CD4-positive, alpha-beta T cell treated with Interleukin-2 at 100 ng/mL for 4 hours (primary cell): ENCODE measurements at regions not wholly inside any gene's neighbourhood (a gene's known extent, or its start where the extent isn't known, plus 50 kb on each side); places are given as distances from the start of the nearest gene placed in this dataset.
"Not testable (repeated sequence)": the region's sequence is repeated elsewhere in the genome, so short reads cannot be mapped to it uniquely, and the experiment has no call there.

Experiments
- DNase-seq: peaks from one replicate; pipeline ENCODE4 v3.0.0-alpha.2; 2020; ENCODE audit warnings: low spot score

GRCh38 chr4:11843340-11843739 lies 414.6 kb upstream of the HS3ST1 start:
- DNase-seq, result no peak

GRCh38 chr4:11842620-11843263 lies 414.0 kb upstream of the HS3ST1 start:
- DNase-seq, result no peak

DNA sequence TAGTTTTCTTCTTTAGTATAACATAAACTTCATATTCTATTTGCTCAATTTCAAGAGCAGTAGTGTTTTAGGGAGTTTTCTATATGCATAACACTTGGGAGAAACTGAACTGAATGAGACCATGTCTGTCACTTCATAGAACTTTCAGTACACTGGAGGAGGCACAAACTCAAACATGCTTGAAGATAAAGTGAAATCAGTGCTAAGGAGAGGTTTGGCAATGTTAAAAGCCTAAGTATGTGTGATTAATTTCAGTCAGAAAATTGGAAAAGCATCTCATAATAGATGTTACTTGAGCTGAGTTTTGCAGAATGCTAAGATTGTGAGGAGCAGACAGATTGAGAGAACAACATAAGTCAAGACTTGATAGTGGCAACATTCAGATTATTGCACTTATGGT lies 411.2 kb upstream of the HS3ST1 start:
- no peak for DNase-seq

DNA sequence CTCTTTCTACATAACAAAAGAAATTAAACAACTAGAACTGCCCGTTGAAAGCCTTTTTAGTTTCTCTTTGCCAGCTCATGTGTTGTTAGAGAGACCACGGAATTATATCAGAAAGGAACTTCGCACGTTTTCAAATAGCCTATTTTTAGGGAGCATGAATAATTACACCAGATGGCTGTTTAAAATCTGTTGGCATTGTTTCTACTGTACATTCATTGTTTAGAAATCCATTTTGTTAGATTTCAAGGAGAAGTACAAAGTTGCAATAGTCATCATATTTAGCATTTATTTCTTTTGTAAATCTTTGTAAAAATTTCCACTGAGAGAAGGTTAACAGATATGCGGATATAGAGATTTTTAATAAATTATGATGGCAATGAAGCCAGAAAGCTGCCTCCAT lies 403.0 kb upstream of the HS3ST1 start:
- DNase-seq, result no peak

DNA sequence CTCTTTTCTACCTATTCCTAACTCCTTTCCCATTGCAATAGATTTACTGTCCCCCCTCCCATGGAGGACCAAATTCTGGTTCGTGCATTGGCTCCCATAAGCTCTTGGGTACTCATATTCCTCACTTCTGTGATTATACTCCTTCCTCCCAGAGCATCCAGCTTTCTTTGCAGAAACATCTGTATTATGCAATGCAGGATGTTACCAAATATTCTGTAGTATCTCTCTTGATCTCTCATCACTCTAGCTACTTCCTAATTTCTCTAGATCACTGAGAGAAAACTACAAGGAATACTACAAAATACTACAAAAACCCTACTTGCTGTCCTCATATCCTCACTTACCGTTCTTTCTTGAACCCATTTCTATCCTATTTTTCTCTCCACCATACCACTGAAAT lies 395.9 kb upstream of the HS3ST1 start:
- DNase-seq, result no peak

DNA sequence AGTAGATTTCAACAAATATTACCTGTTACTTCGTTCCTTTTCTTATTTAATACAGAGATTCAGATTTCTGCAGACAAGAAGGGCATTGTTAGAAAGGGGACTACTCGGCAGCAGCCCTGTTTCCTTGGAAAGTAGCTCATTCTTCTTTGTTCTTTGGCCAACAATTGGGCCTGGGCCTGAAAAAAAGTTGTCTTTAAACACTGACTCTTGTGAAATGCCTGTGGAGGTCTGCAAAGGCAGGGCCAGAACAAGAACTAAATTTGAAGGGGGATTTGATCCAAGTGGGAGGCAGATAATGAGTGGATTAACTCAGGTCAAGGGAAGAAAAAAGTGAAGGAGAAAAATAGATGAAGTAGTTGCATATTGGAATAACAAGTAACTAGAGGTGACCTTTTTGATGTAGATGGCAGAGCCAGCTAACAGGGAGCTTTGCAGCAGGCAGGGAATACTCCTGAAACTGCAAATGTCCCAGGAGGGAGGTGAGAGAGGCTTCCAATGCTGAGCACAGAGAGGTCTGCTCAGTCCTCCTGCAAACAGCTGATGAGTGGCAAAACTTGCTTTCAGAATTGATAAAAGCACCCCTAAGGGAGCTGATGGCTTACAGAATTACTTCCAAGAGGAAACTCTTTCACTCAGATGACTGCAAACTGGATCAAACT lies 393.2 kb upstream of the HS3ST1 start:
- no peak for DNase-seq

DNA sequence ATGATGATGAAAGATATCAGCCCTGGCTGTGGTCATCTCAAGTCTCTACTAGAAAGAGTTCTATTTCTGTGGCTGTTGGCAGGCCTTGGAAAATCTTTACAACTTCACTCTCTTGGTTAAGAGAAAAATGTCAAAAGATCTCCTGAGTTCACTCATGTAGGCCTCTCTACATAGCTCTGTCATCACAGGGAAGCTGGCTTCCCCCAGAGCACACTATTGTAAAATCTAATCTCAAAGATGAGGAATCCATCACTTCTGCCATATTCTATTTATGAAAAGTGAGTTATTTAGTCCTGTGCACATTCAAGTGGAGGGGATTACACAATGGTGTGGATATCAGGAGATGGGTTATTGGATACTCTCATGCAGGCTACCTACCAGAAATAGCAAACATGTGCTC lies 388.4 kb upstream of the HS3ST1 start:
- DNase-seq, result no peak

GRCh38 chr4:11814758-11815157 lies 386.1 kb upstream of the HS3ST1 start:
- no peak for DNase-seq

DNA sequence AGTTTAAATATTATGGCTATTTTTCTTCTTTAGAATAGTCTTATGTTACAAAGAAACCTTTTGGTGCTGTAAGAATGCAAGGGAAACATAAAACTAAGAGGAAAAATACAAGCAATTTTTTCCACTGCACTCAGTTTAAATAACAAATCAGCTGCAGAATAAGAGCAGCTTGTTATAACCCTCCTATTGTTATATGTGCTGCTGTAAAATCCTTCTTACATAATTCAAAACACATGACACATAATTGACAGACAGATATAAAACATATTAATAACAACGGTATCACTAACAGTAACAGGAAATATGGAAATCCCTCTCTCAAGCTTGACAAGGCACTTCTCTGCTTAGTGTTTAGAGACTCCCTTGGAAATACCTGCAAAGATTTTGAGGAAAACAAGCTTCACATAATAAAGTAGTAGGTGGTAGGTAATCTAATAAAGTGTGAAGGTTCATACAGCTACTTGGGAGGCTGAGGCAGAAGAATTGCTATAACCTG lies 385.3 kb upstream of the HS3ST1 start:
- DNase-seq, result no peak

DNA sequence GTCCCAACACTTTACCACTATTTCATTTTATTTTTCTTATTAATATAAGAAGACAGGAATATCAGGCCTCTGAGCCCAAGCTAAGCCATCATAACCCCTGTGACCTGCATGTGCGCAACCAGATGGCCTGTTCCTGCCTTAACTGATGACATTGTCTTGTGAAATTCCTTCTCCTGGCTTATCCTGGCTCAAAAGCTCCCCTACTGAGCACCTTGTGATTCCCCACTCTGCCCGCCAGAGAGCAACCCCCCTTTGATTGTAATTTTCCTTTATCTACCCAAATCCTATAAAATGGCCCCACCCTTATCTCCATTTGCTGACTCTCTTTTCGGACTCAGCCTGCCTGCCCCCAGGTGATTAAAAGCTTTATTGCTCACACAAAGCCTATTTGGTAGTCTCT lies 382.8 kb upstream of the HS3ST1 start:
- DNase-seq, result not testable (repeated sequence)

DNA sequence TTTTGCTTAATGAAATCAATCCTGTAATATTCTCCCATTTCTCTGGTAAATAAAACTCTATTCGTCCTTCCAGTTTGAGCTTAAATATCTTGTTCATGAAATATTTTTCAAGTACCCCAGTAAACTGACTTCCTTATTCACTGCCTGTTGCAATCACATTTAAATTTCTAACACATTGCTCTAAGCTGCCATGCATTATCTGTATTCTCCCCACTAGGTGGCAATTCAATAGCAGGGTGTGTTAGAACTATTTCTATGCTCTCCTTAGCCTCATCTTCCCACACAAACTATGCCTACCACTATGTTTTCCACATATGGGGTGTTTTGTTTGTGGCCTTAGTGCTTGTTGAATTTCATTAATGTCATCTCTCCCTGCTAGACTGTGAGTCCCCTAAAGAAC lies 377.1 kb upstream of the HS3ST1 start:
- DNase-seq, result no peak

GRCh38 chr4:11801466-11802446 lies 373.1 kb upstream of the HS3ST1 start:
- DNase-seq, result no peak

DNA sequence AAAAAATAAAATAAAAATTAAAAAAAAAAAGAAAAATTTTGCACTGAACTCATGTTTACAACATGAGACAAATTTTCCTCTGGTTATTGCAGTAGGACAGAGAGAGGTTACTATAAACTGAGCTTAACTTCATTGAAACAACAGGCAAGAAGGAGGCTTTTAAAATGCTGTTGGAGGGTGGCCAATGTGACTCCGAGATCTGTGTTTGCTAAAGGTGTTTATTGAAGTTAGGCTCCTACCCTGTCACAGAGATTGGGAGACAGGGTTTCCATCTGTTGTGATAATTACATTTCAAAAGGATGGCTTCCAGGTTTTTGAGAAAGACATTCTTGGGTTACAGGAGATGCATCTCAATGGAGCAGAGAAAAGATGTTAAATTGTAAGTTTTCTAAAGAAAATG lies 370.5 kb upstream of the HS3ST1 start:
- no peak for DNase-seq

DNA sequence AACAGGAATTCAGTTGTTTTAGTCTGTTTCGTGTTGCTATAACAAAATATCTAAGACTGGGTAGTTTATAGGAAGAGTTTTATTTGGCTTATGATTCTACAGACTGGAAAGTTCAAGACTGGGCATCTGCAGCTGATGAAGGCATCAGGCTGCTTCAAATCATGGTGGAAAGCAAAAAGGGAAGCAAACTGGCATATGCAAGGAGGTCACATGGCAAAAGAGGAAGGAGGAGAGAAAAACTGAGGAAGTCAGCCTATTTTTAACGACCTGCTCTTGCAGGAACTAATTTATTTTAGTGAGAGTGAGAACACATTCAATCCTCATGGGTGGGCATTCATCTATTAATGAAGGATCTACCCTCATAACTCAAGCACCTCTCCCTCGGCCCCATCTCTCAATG lies 363.1 kb upstream of the HS3ST1 start:
- no peak for DNase-seq

DNA sequence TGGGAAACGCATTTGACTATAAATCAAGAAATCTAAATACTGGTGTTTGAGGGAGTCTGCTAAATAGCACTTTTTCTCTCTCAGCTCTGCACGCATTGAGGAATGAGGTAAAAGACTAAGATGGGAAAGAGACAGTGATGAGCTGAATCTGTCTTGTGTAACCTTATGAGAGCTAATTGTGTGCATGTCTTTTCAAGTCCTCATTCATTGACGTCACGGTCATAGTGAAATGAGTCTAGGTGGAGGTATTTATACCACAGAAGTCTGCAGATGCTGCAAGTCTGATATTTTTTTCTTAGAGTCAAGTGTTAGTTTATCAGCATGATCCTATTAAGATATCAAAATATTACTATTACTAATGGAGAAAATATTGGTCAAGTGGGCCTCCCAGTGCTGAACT lies 361.5 kb upstream of the HS3ST1 start:
- DNase-seq, result no peak

GRCh38 chr4:11783588-11783987 lies 354.9 kb upstream of the HS3ST1 start:
- DNase-seq, result no peak

- DNase-seq, result no peak
Observed at GRCh38 chr4:11782859-11783258, 354.2 kb upstream of the HS3ST1 start.

GRCh38 chr4:11777447-11777846 lies 348.8 kb upstream of the HS3ST1 start:
- no peak for DNase-seq

DNA sequence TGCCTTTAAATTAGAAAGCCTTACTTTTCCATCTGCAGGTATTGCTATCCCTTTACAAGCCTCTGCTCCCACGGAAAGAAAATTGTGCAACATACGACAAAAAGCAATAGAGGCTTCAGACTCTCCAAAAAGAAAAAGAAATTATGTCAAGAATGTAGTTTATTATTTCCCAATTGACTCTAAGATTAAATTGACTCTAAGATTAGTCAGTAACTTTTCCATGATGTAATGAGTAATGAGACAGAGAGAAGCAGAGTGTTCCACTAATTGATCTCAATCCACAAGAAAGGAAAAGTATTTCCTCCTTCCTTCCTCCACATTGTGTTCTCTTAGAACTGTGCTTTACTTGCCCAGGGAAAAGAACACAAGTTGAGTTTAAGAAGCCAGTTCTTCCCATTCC lies 345.7 kb upstream of the HS3ST1 start:
- no peak for DNase-seq

DNA sequence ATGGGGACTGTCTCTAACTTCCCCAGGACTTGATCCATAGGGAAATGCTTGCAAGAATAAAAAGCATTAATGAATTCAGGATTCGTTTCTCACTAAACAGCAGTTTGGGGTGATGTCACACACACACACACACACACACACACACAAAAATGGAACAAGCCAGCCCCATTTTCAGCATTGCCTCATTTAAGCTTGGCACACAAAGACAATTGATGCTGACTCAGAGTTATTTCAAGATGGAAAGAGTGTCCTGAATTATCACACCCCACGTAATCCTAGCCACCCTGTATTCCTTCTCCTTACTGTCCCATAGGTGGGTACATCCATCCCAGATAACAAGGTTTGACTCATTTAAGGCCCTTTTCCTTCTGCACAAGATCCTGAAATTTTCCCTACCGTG lies 345.1 kb upstream of the HS3ST1 start:
- no peak for DNase-seq

DNA sequence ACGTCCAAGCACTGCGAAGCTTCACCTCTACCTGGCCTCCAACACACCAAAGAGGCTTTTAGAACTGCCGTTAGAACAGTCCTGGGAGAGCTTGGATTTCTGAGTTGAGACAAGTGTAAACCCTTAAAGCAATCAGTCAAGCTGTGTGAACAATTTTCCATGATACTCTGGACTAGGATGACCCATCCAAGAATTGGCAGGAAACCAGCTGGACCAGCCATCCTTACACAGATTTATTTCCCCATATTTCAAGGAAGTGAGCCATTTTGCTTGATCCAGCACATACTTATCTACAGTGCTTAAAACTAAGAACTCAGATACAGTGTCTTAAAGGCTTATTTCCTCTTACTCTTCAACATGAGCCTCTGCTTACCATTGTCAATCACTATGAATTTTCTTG lies 340.7 kb upstream of the HS3ST1 start:
- DNase-seq, result no peak

- DNase-seq, result no peak
Observed at GRCh38 chr4:11768251-11768972, 339.7 kb upstream of the HS3ST1 start.
